A549 (cell line): ENCODE measurements at regions not wholly inside any gene's neighbourhood (a gene's known extent, or its start where the extent isn't known, plus 50 kb on each side); places are given as distances from the start of the nearest gene placed in this dataset.
"Not testable (repeated sequence)": the region's sequence is repeated elsewhere in the genome, so short reads cannot be mapped to it uniquely, and the experiment has no call there.

Source experiments
- ATAC-seq, 2 experiments: fragments of 200-7000 bp in 1 of 2; fragments of >200 bp in 1 of 2; cut with Nextera tagmentation in 1 of 2; cut with Tn5 transposase in 1 of 2; 3 replicates each; pipeline versions ENCODE4 v1.8.0 to v1.9.1; 2018 to 2020; ENCODE audit warnings: mild to moderate bottlenecking in 1 of 2, moderate library complexity in 1 of 2
- CTCF ChIA-PET: fragments of 300-600 bp; sonication (Branson Sonifier 250); formaldehyde crosslinking; extraction: SDS; loops from one replicate; lab custom pipeline; 2021; ENCODE audit warnings: antibody characterized with exemption, inconsistent platforms; lab: Yijun Ruan, JAX
- POLR2A ChIA-PET: fragments of 350-600 bp; formaldehyde crosslinking; extraction: SDS; loops from one replicate; lab custom pipeline; 2021; ENCODE audit warnings: antibody characterized with exemption, inconsistent platforms; lab: Yijun Ruan, JAX
- DNase-seq, 2 experiments: peaks; one replicate each; pipeline versions ENCODE4 v3.0.0 to v3.0.0-alpha.2; 2011 to 2016; ENCODE audit warnings: low read depth in 1 of 2, low spot score in 1 of 2
- FAIRE-seq: peaks from 2 replicates; lab custom pipeline; 2011; peaks lifted over from hg19 to GRCh38; lab: Jason Lieb, UNC
- H3K27ac ChIP-seq, 2 experiments: fragments of >200 bp; sonication (Bioruptor Twin); formaldehyde crosslinking; 3 replicates each; pipeline ENCODE4 v1.5.1; 2016 to 2017
- H3K4me1 ChIP-seq: fragments of >200 bp; sonication (Bioruptor Twin); formaldehyde crosslinking; 3 replicates; pipeline ENCODE4 v1.6.1; 2016
- H3K4me2 ChIP-seq: fragments of >200 bp; sonication (Bioruptor Twin); formaldehyde crosslinking; 3 replicates; pipeline ENCODE4 v1.6.1; 2016
- H3K4me3 ChIP-seq: fragments of >200 bp; sonication (Bioruptor Twin); formaldehyde crosslinking; 3 replicates; pipeline ENCODE4 v1.5.1; 2016
- H3K9me3 ChIP-seq: fragments of >200 bp; sonication (Bioruptor Twin); formaldehyde crosslinking; 3 replicates; pipeline ENCODE4 v1.6.1; 2016
- CBX2 ChIP-seq: fragments of 200-600 bp; sonication (generic); IDR thresholded peaks from 2 replicates; pipeline ENCODE4 v1.6.1; 2016; ENCODE audit warnings: low read depth, mild to moderate bottlenecking, borderline replicate concordance
- CEBPB ChIP-seq, 2 experiments: fragments of >200 bp in 1 of 2; sonication (Bioruptor Twin) in 1 of 2; formaldehyde crosslinking in 1 of 2; IDR thresholded peaks; 2 replicates each; pipeline ENCODE4 v1.6.1; 2012 to 2016
- CTCF ChIP-seq: fragments of >200 bp; sonication (Bioruptor Twin); formaldehyde crosslinking; IDR thresholded peaks from 3 replicates; pipeline ENCODE4 v1.5.1; 2016
- ELK1 ChIP-seq: fragments of 150-350 bp; IDR thresholded peaks from 2 replicates; pipeline ENCODE4 v1.6.1; 2014; ENCODE audit warnings: low read depth, mild to moderate bottlenecking, low read length
- EP300 ChIP-seq, 2 experiments: fragments of >200 bp; sonication (Bioruptor Twin); formaldehyde crosslinking; IDR thresholded peaks; 2 replicates in 1 of 2; 3 replicates in 1 of 2; pipeline ENCODE4 v1.6.1; 2016 to 2017
- FOSB ChIP-seq: fragments of 250-450 bp; sonication (Bioruptor Pico); IDR thresholded peaks from 2 replicates; pipeline ENCODE4 v1.5.0; 2020; ENCODE audit warnings: mild to moderate bottlenecking, moderate library complexity
- HDAC2 ChIP-seq: fragments of 200-600 bp; sonication (generic); IDR thresholded peaks from 2 replicates; pipeline ENCODE4 v1.6.1; 2016
- HEYL ChIP-seq: fragments of 250-450 bp; sonication (Bioruptor Pico); IDR thresholded peaks from 2 replicates; pipeline ENCODE4 v1.8.0; 2021; ENCODE audit warnings: mild to moderate bottlenecking, moderate library complexity
- HOXB5 ChIP-seq: fragments of 250-450 bp; sonication (Bioruptor Pico); IDR thresholded peaks from 2 replicates; pipeline ENCODE4 v1.5.0; 2020; ENCODE audit warnings: mild to moderate bottlenecking, moderate library complexity
- JUN ChIP-seq, 2 experiments: fragments of >200 bp; sonication (Bioruptor Twin); formaldehyde crosslinking; IDR thresholded peaks; 2 replicates in 1 of 2; 3 replicates in 1 of 2; pipeline ENCODE4 v1.6.1; 2016 to 2017
- KDM5A ChIP-seq: fragments of 200-600 bp; sonication (generic); IDR thresholded peaks from 2 replicates; pipeline ENCODE4 v1.6.1; 2016; ENCODE audit warnings: antibody characterized with exemption, mild to moderate bottlenecking
- POLR2AphosphoS2 ChIP-seq: conservative IDR thresholded peaks from 2 replicates; pipeline ENCODE4 v1.6.1; 2012; ENCODE audit warnings: low read length, improper control_type of control experiment, inconsistent platforms
- RARB ChIP-seq: fragments of 250-450 bp; sonication (Bioruptor Pico); IDR thresholded peaks from 2 replicates; pipeline ENCODE4 v1.8.0; 2021; ENCODE audit warnings: mild to moderate bottlenecking, moderate library complexity
- ZNF302 ChIP-seq: fragments of 250-450 bp; sonication (Bioruptor Pico); IDR thresholded peaks from 2 replicates; pipeline ENCODE4 v1.9.0; 2021; ENCODE audit warnings: inconsistent platforms, mild to moderate bottlenecking, moderate library complexity
- WGBS: methylation state at CpG from one replicate; pipeline ENCODE4 v1.1.6; 2017; ENCODE audit errors: missing lambda C conversion rate; 5-methylcytosine and 5-hydroxymethylcytosine counted together
- TF ChIP-seq, protein P1 (sequence below): IDR thresholded peaks from 2 replicates; pipeline ENCODE4 v1.6.1; 2012; ENCODE audit warnings: low read depth, borderline replicate concordance
- TF ChIP-seq, protein P2 (sequence below): IDR thresholded peaks from 2 replicates; pipeline ENCODE4 v1.6.1; 2012

- H3K9me3 ChIP-seq, POLR2A ChIA-PET, H3K4me3 ChIP-seq, CTCF ChIA-PET, H3K4me1 ChIP-seq, ATAC-seq, H3K27ac ChIP-seq, FAIRE-seq, DNase-seq, H3K4me2 ChIP-seq: not testable (repeated sequence)
- 61% methylated on average over 12 of the region's 27 CpGs for WGBS
Observed at GRCh38 chrX:109054181-109054581, 317.8 kb upstream of the IRS4 start.

GRCh38 chrX:109049903-109050302, 313.5 kb upstream of the IRS4 start:
- CTCF ChIA-PET = no interaction called here
- H3K9me3 ChIP-seq = no peaks in the 10 kb centered on the region
- 0% methylated on average over 2 of the region's 2 CpGs for WGBS
- H3K4me1 ChIP-seq = no peaks in the 10 kb centered on the region
- no peak for DNase-seq
- POLR2A ChIA-PET = no interaction called here
- H3K4me2 ChIP-seq = no peak overlapping the region
- H3K4me3 ChIP-seq = no peak overlapping the region
- FAIRE-seq = no peak
- ATAC-seq = no peak
- H3K27ac ChIP-seq = no peak overlapping the region
- TF ChIP-seq ELK1 = no peak
- no peak for TF ChIP-seq CTCF
- no peak for TF ChIP-seq FOSB (CRISPR knock-in tag)
- no peak for TF ChIP-seq POLR2AphosphoS2
- TF ChIP-seq EP300 (IDR thresholded peaks at IDR 0.05) = no peak
- TF ChIP-seq KDM5A = no peak
- TF ChIP-seq HDAC2 = no peak
- TF ChIP-seq, protein P1, sequence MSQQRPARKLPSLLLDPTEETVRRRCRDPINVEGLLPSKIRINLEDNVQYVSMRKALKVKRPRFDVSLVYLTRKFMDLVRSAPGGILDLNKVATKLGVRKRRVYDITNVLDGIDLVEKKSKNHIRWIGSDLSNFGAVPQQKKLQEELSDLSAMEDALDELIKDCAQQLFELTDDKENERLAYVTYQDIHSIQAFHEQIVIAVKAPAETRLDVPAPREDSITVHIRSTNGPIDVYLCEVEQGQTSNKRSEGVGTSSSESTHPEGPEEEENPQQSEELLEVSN = no peak

GRCh38 chrX:109049416-109049815, 313.1 kb upstream of the IRS4 start:
- FAIRE-seq (no peak), DNase-seq (no peak), ATAC-seq (no peak)
- no peak overlapping the region for H3K4me2 ChIP-seq
- H3K9me3 ChIP-seq = no peaks in the 10 kb centered on the region
- TF ChIP-seq, protein P2, sequence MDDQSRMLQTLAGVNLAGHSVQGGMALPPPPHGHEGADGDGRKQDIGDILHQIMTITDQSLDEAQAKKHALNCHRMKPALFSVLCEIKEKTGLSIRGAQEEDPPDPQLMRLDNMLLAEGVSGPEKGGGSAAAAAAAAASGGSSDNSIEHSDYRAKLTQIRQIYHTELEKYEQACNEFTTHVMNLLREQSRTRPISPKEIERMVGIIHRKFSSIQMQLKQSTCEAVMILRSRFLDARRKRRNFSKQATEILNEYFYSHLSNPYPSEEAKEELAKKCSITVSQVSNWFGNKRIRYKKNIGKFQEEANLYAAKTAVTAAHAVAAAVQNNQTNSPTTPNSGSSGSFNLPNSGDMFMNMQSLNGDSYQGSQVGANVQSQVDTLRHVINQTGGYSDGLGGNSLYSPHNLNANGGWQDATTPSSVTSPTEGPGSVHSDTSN = no peak
- TF ChIP-seq, protein P1 = no peak
- no peak for TF ChIP-seq CBX2
- TF ChIP-seq CEBPB (IDR thresholded peaks at IDR 0.05) = no peak
- no peak for TF ChIP-seq HEYL
- no peak for TF ChIP-seq KDM5A
- no peak for TF ChIP-seq RARB (CRISPR knock-in tag)
- no peak for TF ChIP-seq HOXB5 (CRISPR knock-in tag)
- TF ChIP-seq JUN (IDR thresholded peaks at IDR 0.05) = no peak
- no peak for TF ChIP-seq ELK1
- TF ChIP-seq ZNF302 (CRISPR knock-in tag) = no peak
- CTCF ChIA-PET = no interaction called here
- 2% methylated on average over 2 of the region's 2 CpGs for WGBS
- no peak overlapping the region for H3K27ac ChIP-seq
- POLR2A ChIA-PET = no interaction called here
- H3K4me3 ChIP-seq = no peak overlapping the region
- H3K4me1 ChIP-seq = no peaks in the 10 kb centered on the region
